Activated naive CD8-positive, alpha-beta T cell treated with anti-CD3 and anti-CD28 coated beads, Interleukin-2, amount 10 ng/mL, durations not matched to agents 7 days and 5 days (primary cell): ENCODE measurements at regions not wholly inside any gene's neighbourhood (a gene's known extent, or its start where the extent isn't known, plus 50 kb on each side); places are given as distances from the start of the nearest gene placed in this dataset.

Experiments
- ATAC-seq: fragments of 150-1000 bp; cut with Tn5 transposase; one replicate; pipeline ENCODE4 v1.10.0; 2021; ENCODE audit warnings: low read depth, moderate library complexity
- POLR2A ChIA-PET: fragments of 350-600 bp; sonication (Branson Sonifier 250); formaldehyde crosslinking; loops from one replicate; lab custom pipeline; 2021; ENCODE audit warnings: antibody characterized with exemption; lab: Charles Lee
- DNase-seq: peaks from one replicate; pipeline ENCODE4 v3.0.0; 2021
- H3K27ac Mint-ChIP-seq: one replicate; pipeline ENCODE4 v1.8.0; 2022; ENCODE audit warnings: mild to moderate bottlenecking, mixed read lengths
- H3K27me3 Mint-ChIP-seq: one replicate; pipeline ENCODE4 v1.8.0; 2022; ENCODE audit warnings: mild to moderate bottlenecking, moderate library complexity, mixed read lengths
- H3K36me3 Mint-ChIP-seq: one replicate; pipeline ENCODE4 v1.8.0; 2021; ENCODE audit warnings: mild to moderate bottlenecking, mixed read lengths
- H3K4me1 Mint-ChIP-seq: one replicate; pipeline ENCODE4 v1.8.0; 2021; ENCODE audit warnings: mixed read lengths
- H3K4me3 Mint-ChIP-seq: one replicate; pipeline ENCODE4 v1.8.0; 2022; ENCODE audit warnings: mild to moderate bottlenecking, moderate library complexity, mixed read lengths
- H3K9me3 Mint-ChIP-seq: one replicate; pipeline ENCODE4 v1.8.0; 2021; ENCODE audit warnings: mixed read lengths

DNA sequence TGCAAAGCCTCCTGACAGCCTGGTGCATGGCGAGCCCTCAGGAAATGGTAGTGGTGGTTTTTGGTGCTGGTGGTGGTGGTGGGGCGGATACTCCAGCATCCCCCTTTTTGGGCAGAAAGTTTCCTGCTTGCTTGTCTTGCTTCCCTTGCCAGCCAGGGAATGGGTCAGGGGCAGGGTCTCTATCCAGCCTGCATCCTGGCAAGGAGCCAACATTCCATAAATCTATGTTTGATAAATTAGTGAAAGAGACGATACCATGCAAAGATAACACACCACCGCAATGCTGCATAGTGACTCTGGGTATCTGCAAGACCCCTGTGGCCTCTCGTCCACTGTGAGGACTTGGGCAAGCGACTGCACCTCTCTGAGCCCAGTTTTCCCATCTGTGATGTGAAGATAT lies 246.2 kb downstream of the LRFN2 start:
- Mint-ChIP-seq H3K36me3 (no peaks in the 10 kb centered on the region), H3K27me3 (peaks cover 29% of the 10 kb centered on the region), H3K4me1 (no peaks in the 10 kb centered on the region), H3K4me3 (no peak overlapping the region), H3K27ac (no peak overlapping the region), H3K9me3 (no peaks in the 10 kb centered on the region)
- POLR2A ChIA-PET = no interaction called here
- no peak for DNase-seq
- ATAC-seq = no peak

DNA sequence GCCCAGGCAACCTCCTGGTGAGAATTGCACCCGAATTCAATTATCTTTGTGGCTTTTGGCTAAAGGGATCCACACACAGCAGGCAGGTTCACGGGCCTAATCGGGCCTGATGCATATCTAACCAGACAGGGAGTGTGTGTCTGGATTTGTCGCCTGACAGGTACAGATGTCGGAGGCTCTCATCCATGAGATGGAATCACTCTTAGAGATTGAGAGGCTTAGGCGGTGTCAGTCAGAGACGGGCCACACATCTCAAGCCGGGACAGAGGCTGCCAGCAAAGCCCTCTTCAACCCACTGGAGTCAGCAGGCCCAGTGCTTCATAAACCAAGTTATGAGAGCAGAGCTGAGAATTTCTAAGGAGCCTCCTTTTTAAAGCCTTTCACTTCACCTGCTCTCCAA lies 247.0 kb downstream of the LRFN2 start:
- DNase-seq = no peak
- POLR2A ChIA-PET = no interaction called here
- Mint-ChIP-seq H3K9me3 (no peaks in the 10 kb centered on the region), H3K4me1 (no peaks in the 10 kb centered on the region), H3K27me3 (peaks cover 36% of the 10 kb centered on the region), H3K4me3 (no peak overlapping the region), H3K27ac (no peak overlapping the region), H3K36me3 (no peaks in the 10 kb centered on the region)
- no peak for ATAC-seq

DNA sequence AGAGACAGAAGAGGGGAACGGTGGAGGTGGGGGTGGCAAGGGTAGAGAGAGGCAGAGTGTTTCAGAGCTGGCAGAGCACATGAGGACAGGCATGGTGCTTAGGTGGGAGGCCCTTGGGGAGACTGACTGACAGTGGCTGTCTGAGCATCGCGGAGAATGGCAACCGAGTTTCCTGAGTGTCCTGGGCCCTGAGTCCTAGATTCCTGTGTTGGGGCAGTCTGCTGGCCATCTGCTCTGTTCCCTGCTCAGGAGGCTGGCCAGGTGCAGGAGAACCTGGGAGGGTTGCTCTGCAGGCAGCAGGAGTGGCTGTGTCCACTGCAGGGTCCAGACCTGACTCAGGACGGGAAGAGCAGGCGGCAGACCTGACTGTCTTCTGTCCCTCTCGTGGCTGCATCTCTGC lies 248.9 kb downstream of the LRFN2 start:
- Mint-ChIP-seq H3K27ac (no peak overlapping the region), H3K36me3 (no peaks in the 10 kb centered on the region)

DNA sequence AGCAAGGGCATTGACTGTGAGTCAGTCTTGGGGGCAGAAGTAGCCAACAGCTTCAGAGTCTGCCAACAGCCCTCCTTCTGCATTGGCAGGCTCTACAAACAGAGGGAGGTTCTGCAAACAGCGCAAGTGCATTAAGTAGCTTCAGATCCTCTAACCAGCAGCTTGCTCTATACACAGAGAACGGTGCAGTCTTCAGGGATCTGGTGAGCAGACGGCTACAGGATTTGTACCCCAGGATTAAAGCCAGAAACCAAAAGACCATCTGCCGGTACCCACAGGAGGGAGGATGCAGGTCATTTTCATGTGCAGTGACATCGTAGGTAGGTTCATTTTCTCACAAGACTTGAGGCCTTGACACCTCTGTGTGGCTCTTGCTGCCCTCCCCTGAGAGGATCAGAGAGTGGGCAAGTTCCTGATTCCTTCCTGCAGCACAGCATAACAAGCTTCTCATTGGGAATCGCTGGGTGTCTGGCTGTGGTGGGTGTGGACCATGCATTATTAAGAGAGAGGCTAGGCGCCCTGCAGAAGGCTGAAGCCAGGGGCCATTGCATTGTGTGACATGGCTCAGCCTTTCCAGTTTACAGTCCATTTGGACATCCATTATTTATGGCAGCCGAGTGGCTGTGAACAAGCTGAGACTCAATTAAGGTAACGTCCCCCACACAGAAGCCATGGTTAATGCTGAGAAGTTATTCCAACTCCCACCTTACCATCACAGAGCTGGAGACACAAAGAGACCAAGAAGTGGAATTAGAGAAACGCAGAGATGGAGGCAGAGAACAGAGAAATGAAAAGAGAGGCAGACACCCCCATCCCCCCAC lies 250.0 kb downstream of the LRFN2 start:
- POLR2A ChIA-PET = no interaction called here
- peaks cover 49% of the 10 kb centered on the region for H3K27me3 Mint-ChIP-seq
- DNase-seq = no peak
- H3K9me3 Mint-ChIP-seq = no peaks in the 10 kb centered on the region
- no peak overlapping the region for H3K27ac Mint-ChIP-seq
- ATAC-seq = no peak
- H3K4me1 Mint-ChIP-seq = no peaks in the 10 kb centered on the region
- no peak overlapping the region for H3K4me3 Mint-ChIP-seq
- no peaks in the 10 kb centered on the region for H3K36me3 Mint-ChIP-seq

More for the DNA sequence above, 248.9 kb downstream of the LRFN2 start:
- POLR2A ChIA-PET = no interaction called here
- H3K27me3 Mint-ChIP-seq = peaks cover 43% of the 10 kb centered on the region
- DNase-seq (no peak), ATAC-seq (no peak)
- H3K9me3 Mint-ChIP-seq = no peaks in the 10 kb centered on the region
- H3K4me3 Mint-ChIP-seq = no peak overlapping the region
- H3K4me1 Mint-ChIP-seq = no peaks in the 10 kb centered on the region

DNA sequence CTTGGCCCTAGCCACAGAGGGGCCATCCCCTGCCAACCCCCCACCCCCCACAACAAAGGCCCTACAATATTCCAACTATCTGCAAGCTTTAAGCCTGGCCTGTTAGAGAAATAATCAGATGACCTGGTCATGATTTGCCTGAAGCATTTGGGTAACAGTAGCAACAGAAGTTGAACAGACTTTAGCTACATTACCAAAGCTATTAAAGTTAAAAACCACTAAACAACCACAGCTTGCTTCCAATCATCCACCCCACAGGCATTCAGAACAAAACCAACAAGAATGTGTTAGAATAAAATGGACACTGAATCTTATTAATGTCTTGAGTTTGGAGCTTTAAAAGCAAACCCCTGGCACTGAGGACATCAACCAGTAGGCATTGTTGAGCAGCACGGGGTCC lies 250.9 kb downstream of the LRFN2 start:
- ATAC-seq (no peak), DNase-seq (no peak)
- POLR2A ChIA-PET = no interaction called here
- no peak overlapping the region for H3K27ac Mint-ChIP-seq
- no peaks in the 10 kb centered on the region for H3K9me3 Mint-ChIP-seq
- H3K4me3 Mint-ChIP-seq = no peak overlapping the region
- no peaks in the 10 kb centered on the region for H3K36me3 Mint-ChIP-seq
- H3K4me1 Mint-ChIP-seq = no peaks in the 10 kb centered on the region
- peaks cover 47% of the 10 kb centered on the region for H3K27me3 Mint-ChIP-seq

DNA sequence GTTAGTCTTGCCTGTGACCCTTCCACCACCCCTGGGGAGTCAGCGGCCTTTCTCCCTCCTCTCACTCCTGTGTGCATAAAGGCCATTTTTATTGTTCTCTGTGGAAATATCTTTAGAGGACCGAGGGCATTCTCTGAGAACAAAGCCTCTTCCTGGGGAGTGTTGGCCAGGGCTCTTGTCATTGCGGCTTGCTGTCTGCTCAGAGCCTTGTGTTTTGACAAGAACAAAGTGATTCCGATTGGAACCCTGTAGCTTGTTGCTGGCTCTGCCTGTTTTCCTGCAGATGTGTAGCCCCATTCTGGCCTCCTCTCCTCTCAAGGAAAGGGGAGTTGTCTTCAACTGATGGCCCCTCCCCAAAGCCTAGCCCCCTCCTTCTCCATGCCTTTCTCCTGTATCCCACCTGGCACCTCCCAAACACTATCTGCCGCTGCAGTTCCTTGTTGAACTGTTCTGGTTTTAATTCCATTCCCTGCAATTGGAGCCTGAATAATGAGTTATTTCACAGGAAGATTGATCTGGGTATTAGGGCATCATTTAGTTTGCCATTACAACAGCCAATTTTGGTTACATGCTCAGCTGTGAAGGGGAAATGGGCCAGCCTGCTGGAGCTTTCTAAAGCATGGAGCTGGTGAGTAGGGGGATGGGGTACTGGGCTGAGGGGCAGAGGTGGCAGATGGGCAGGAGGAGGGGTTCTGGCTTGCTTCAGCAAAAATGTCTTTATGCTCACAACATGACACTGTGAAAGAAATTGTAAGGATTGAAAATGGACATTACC lies 252.5 kb downstream of the LRFN2 start:
- no peak for ATAC-seq

DNA sequence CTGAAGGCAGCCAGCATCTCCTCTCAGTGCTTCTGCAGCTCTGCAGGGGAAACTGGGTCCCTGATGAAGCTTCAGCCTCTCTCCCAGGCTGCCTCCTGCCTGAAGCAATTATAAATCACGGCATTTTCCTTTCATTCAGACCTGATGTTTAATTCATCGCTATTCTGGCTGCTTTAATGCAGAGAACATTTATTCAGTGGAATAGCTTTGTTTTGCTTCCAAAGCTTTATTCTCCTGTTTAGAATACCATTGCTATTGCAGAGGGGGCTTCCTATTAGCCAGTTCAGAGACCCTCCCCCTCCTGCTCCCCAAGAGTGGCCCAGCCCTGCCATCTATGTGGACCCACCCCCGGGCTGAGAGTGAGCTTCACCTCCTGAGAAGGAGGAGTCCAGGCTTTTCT lies 255.6 kb downstream of the LRFN2 start:
- H3K27me3 Mint-ChIP-seq = peaks cover 44% of the 10 kb centered on the region
- H3K4me1 Mint-ChIP-seq = peaks cover 11% of the 10 kb centered on the region
- H3K4me3 Mint-ChIP-seq = no peak overlapping the region
- H3K9me3 Mint-ChIP-seq = no peaks in the 10 kb centered on the region
- no peaks in the 10 kb centered on the region for H3K36me3 Mint-ChIP-seq
- POLR2A ChIA-PET = no interaction called here
- no peak for ATAC-seq
- no peak overlapping the region for H3K27ac Mint-ChIP-seq
- DNase-seq = no peak

More for the DNA sequence above, 252.5 kb downstream of the LRFN2 start:
- Mint-ChIP-seq H3K4me3 (no peak overlapping the region), H3K36me3 (no peaks in the 10 kb centered on the region), H3K27ac (no peak overlapping the region), H3K4me1 (no peaks in the 10 kb centered on the region), H3K27me3 (peaks cover 55% of the 10 kb centered on the region), H3K9me3 (no peaks in the 10 kb centered on the region)
- POLR2A ChIA-PET = no interaction called here
- no peak for DNase-seq

DNA sequence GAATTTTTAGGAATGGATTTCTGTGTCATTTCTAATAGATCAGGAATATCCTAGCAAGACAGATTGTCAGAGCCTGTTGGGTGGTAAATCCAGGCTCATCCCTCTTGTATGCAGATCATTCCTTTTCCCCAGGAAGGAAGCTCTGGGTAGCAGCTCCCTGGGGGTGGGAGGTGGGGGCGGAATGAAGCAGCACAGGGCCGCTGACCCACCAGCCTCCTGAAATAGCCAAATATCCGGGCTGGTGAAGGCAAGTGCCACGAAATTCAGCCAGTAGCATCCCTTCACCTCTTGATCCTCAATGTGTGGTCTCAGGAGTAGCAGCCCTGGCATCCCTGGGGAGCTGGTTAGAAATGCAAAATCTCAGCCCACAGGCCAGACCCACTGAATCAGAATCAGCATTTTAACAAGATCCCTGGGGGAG lies 256.9 kb downstream of the LRFN2 start:
- H3K27ac Mint-ChIP-seq = no peak overlapping the region
- no peak for DNase-seq
- POLR2A ChIA-PET = no interaction called here
- no peak overlapping the region for H3K4me3 Mint-ChIP-seq
- H3K9me3 Mint-ChIP-seq = no peaks in the 10 kb centered on the region
- peaks cover 38% of the 10 kb centered on the region for H3K27me3 Mint-ChIP-seq
- no peak for ATAC-seq
- H3K4me1 Mint-ChIP-seq = peaks cover 11% of the 10 kb centered on the region
- H3K36me3 Mint-ChIP-seq = no peaks in the 10 kb centered on the region

DNA sequence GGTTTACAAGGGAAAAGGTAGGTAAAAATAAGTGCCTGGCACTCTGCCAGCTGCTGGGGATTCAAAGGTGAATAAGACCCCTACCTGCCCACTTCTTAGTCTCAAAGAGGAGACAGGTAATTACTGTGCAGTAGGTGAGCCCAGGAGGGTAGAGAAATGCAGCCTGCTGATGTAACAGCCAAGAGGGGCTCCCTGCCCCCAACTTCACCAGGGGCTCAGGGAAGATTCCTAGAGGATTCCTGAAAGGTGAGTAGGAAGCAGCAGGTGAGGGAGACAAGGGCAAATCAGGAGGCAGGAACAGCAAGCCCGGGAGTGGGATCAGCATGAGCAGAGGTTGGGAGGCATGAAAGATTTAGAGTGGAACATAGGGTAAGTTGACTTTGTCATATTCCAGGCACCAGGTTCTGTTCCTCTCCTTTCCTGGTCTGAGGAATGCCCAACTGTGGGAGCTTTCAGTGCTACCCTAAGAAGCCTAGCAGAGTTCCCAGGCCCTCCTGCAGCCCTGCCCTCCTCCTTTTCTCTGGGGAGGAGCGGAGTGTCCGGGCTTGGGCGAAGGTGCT lies 258.1 kb downstream of the LRFN2 start:
- Mint-ChIP-seq H3K9me3 (no peaks in the 10 kb centered on the region), H3K27ac (no peak overlapping the region), H3K4me1 (peaks cover 12% of the 10 kb centered on the region), H3K4me3 (no peak overlapping the region), H3K36me3 (no peaks in the 10 kb centered on the region), H3K27me3 (peaks cover 37% of the 10 kb centered on the region)
- POLR2A ChIA-PET = no interaction called here
- ATAC-seq (no peak), DNase-seq (no peak)

DNA sequence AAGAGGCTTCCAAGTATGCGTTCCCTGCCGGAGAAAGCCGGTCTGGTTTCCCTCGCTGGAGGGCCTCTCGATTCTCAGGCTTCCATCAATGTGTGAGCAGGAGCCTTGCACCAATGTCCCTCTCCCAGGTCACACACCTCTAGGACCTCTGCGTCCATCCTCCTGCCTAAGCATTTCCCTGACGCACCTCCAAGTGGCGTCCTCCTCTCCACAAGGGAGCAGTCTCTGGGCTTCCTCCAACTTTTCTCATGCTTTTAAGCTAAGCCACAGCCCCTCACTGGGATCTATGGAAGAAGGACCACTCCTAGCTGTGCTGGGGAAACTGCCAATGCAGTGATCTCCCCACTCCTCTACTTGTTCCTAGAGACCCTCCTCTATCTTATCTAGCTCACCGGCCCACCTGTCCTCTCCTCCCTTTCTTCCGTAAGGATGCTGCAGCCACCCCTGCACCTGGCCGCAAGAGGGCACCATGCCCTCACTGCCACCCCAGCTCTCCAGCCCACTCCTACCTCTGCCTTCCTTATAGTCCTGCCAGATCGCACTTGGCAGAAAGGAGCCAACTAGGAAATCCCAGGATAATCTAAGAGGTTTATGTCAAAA lies 258.7 kb downstream of the LRFN2 start:
- H3K4me1 Mint-ChIP-seq = peaks cover 12% of the 10 kb centered on the region
- H3K9me3 Mint-ChIP-seq = no peaks in the 10 kb centered on the region
- H3K4me3 Mint-ChIP-seq = no peak overlapping the region
- no peak overlapping the region for H3K27ac Mint-ChIP-seq
- ATAC-seq = no peak
- POLR2A ChIA-PET = no interaction called here
- DNase-seq = peak; percentile 66
- peaks cover 36% of the 10 kb centered on the region for H3K27me3 Mint-ChIP-seq
- no peaks in the 10 kb centered on the region for H3K36me3 Mint-ChIP-seq

DNA sequence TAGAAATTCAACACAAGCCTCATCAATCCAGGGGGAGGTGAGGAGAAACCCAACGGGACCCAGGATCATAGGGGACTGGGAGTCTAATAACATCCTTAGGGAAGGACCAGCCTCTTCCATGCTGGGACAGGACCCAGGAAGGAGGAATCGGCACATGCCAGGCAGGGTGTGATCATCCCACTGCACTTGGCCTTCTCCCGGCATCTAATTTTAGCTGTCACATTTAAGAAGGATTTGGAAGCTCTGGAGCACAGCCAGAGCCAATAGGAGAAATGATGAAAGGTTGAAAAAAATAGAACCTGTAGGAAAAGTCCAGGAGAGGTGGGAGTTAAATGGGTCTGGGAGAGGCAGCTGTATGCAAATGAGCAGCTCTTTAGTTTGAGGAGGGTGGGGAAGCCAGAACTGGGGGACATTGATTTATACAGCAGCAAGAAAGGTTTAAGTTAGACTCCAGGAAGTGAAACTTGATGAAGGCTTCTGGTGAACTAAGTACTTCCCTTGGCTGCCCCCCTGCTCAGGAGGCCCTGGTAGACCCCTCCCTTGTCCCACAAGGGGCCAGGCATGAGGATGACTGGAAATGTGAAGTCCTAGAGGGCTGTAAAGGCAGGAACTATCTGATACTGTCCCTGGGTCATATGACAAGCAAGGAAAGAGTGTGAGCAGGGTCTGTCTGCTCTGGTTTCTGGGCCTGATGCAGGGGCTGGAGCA lies 260.3 kb downstream of the LRFN2 start:
- Mint-ChIP-seq H3K4me3 (no peak overlapping the region), H3K9me3 (no peaks in the 10 kb centered on the region), H3K36me3 (no peaks in the 10 kb centered on the region), H3K27me3 (peaks cover 32% of the 10 kb centered on the region), H3K27ac (peak overlapping the region; percentile 51), H3K4me1 (peaks cover 12% of the 10 kb centered on the region)
- POLR2A ChIA-PET = no interaction called here
- peak; percentile 26 for ATAC-seq
- DNase-seq = no peak

DNA sequence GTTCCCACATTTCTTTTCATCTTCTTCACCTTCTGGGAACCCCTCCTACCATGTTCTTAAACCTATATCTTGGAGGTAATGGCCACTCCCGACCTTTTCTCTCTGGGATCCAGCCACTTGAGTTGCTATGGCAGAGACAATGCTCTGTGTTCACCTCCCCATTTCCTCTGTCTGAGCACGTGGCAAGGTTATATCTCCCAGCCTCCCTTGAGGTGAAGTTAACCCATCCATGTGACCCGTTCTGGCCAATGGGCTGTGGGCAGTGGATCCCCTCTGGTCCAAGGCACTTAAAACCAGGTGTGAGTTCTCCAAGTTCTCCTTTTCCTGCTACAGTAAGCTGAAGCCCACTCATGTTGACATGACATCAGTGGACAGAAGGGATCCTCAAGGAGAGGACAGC lies 261.4 kb downstream of the LRFN2 start:
- POLR2A ChIA-PET = no interaction called here
- no peaks in the 10 kb centered on the region for H3K9me3 Mint-ChIP-seq
- H3K36me3 Mint-ChIP-seq = no peaks in the 10 kb centered on the region
- no peak overlapping the region for H3K27ac Mint-ChIP-seq
- peaks cover 12% of the 10 kb centered on the region for H3K4me1 Mint-ChIP-seq
- no peak overlapping the region for H3K4me3 Mint-ChIP-seq
- peaks cover 30% of the 10 kb centered on the region for H3K27me3 Mint-ChIP-seq
- DNase-seq (no peak), ATAC-seq (no peak)

DNA sequence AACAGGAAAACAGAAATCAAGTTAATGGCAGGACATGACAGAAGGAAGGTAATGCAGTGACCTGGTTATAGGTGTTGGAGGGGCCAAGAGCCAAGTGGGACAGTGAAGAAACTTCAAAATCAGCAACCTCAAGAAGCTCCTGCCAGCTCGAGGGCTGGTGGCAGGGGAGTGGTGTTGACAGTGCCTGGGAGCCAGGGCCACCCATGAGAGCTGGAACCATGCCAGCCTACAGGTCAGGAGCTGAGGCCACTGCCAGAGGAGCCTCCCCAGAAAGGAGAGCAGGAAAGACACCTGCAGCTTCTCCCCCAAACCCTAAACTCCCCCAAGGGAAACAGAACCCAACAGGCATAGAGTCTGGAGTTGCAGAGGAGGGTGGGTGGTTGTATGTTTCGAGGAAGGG lies 262.1 kb downstream of the LRFN2 start:
- no peak overlapping the region for H3K27ac Mint-ChIP-seq
- H3K9me3 Mint-ChIP-seq = no peaks in the 10 kb centered on the region
- no peak overlapping the region for H3K4me3 Mint-ChIP-seq
- H3K4me1 Mint-ChIP-seq = peaks cover 12% of the 10 kb centered on the region
- POLR2A ChIA-PET = no interaction called here
- ATAC-seq (no peak), DNase-seq (no peak)
- peaks cover 26% of the 10 kb centered on the region for H3K27me3 Mint-ChIP-seq
- no peaks in the 10 kb centered on the region for H3K36me3 Mint-ChIP-seq
